ENCODE measurements at regions not wholly inside any gene's neighbourhood (a gene's known extent, or its start where the extent isn't known, plus 50 kb on each side); places are given as distances from the start of the nearest gene placed in this dataset.
"Not testable (repeated sequence)": the region's sequence is repeated elsewhere in the genome, so short reads cannot be mapped to it uniquely, and the experiment has no call there.

GRCh38 chr7:85927226-85927625 lies 716.5 kb upstream of the GRM3 start:
- Histone ChIP-seq H3K27ac (ENCODE audit: low read length) (no peak overlapping the region), H3K4me3 (ENCODE audit: low read length) (no peak overlapping the region), H3K9me3 (replicated peaks; ENCODE audit: control insufficient read depth, low read depth, low read length) (no peaks in the 10 kb centered on the region), H3K36me3 (ENCODE audit: control insufficient read depth, insufficient read depth, low read length) (no peaks in the 10 kb centered on the region), H3K27me3 (ENCODE audit: control insufficient read depth, insufficient read depth, low read length) (no peaks in the 10 kb centered on the region), H3K4me1 (ENCODE audit: control insufficient read depth, insufficient read depth, low read length) (no peaks in the 10 kb centered on the region)
- peak; percentile 5 for DNase-seq
- no CpG with 5 or more reads among the region's 3 CpGs for WGBS (ENCODE audit: insufficient coverage)

DNA sequence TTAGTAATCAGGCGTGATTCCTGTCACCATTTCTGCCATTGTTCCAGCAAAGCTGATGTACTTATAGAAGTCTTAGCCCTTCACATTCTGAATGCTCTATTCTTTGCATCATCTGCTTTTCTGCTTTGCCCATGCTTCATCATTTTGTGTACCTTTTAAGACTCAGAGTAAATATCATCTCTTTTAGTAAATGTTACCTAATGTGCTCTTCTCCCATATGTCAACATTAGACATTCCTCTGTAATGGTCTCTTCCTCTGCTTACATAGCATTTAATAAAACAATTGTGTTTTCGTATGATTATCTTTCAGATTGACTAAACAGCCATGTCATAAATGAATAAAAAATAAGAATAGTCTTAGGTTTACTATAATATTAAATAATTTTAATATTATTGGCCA lies 719.6 kb upstream of the GRM3 start:
- H3K27me3 ChIP-seq (ENCODE audit: control insufficient read depth, insufficient read depth, low read length): no peaks in the 10 kb centered on the region
- no peaks in the 10 kb centered on the region for H3K36me3 ChIP-seq (ENCODE audit: control insufficient read depth, insufficient read depth, low read length)
- H3K27ac ChIP-seq (ENCODE audit: low read length): no peak overlapping the region
- 88% methylated on average over 1 of the region's 2 CpGs for WGBS (ENCODE audit: insufficient coverage)
- H3K4me1 ChIP-seq (ENCODE audit: control insufficient read depth, insufficient read depth, low read length): no peaks in the 10 kb centered on the region
- no peak for DNase-seq
- H3K4me3 ChIP-seq (ENCODE audit: low read length): no peak overlapping the region
- H3K9me3 ChIP-seq (replicated peaks; ENCODE audit: control insufficient read depth, low read depth, low read length): no peaks in the 10 kb centered on the region

DNA sequence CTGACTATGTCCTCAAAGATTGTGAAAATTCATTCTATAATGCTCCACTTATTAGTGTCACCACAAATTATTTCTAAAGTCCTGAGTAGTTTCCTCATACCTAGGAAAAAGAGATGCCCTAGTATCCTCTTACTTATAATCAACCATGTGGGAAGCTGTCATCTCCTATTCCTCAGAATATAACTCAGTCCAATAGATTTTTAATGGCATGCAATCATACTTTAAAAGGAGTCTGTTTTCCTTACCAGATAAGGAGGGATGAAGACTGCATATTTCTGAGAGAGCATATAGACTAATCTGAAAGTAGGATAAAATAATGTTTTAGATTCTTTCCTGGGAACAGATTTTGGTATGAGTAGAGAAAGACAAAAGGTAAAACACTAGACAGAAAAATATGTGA lies 727.7 kb upstream of the GRM3 start:
- Histone ChIP-seq H3K36me3 (ENCODE audit: control insufficient read depth, insufficient read depth, low read length) (no peaks in the 10 kb centered on the region), H3K4me3 (ENCODE audit: low read length) (no peak overlapping the region), H3K27ac (ENCODE audit: low read length) (no peak overlapping the region), H3K27me3 (ENCODE audit: control insufficient read depth, insufficient read depth, low read length) (no peaks in the 10 kb centered on the region), H3K4me1 (ENCODE audit: control insufficient read depth, insufficient read depth, low read length) (no peaks in the 10 kb centered on the region), H3K9me3 (replicated peaks; ENCODE audit: control insufficient read depth, low read depth, low read length) (no peaks in the 10 kb centered on the region)
- no peak for DNase-seq

- Histone ChIP-seq H3K4me1 (ENCODE audit: control insufficient read depth, insufficient read depth, low read length) (no peaks in the 10 kb centered on the region), H3K27ac (ENCODE audit: low read length) (no peak overlapping the region), H3K4me3 (ENCODE audit: low read length) (no peak overlapping the region), H3K27me3 (ENCODE audit: control insufficient read depth, insufficient read depth, low read length) (no peaks in the 10 kb centered on the region), H3K36me3 (ENCODE audit: control insufficient read depth, insufficient read depth, low read length) (no peaks in the 10 kb centered on the region), H3K9me3 (replicated peaks; ENCODE audit: control insufficient read depth, low read depth, low read length) (no peaks in the 10 kb centered on the region)
- DNase-seq: no peak
- WGBS (ENCODE audit: insufficient coverage): no CpG with 5 or more reads among the region's 2 CpGs
Measured at GRCh38 chr7:85914437-85914836, 727.6 kb upstream of the SEMA3D start.

DNA sequence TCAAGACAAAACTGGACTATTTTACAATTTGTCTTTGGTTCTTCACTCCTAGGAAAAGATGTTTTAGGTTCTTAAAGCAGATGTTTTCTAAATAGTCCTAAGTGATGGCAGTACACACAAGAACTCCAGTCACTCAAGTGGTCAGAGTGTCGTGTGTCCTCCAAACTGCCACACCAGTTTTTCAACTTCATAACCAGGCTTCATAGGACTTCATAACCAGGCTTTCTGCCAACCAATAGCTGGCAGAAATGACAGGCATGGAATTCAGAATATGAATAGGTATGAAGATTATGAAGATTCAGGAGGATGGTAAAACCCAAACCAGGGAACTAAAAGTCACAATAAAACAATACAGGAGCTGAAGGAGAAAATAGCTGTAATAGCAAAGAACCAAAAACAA lies 721.2 kb upstream of the SEMA3D start:
- H3K4me1 ChIP-seq (ENCODE audit: control insufficient read depth, insufficient read depth, low read length): no peaks in the 10 kb centered on the region
- no peaks in the 10 kb centered on the region for H3K36me3 ChIP-seq (ENCODE audit: control insufficient read depth, insufficient read depth, low read length)
- no peaks in the 10 kb centered on the region for H3K27me3 ChIP-seq (ENCODE audit: control insufficient read depth, insufficient read depth, low read length)
- no peak overlapping the region for H3K4me3 ChIP-seq (ENCODE audit: low read length)
- no CpG with 5 or more reads among the region's 1 CpG for WGBS (ENCODE audit: insufficient coverage)
- H3K27ac ChIP-seq (ENCODE audit: low read length): no peak overlapping the region
- H3K9me3 ChIP-seq (replicated peaks; ENCODE audit: control insufficient read depth, low read depth, low read length): no peaks in the 10 kb centered on the region
- DNase-seq: no peak

GRCh38 chr7:85897967-85898366 lies 711.1 kb upstream of the SEMA3D start:
- Histone ChIP-seq H3K4me3 (ENCODE audit: low read length) (no peak overlapping the region), H3K4me1 (ENCODE audit: control insufficient read depth, insufficient read depth, low read length) (no peaks in the 10 kb centered on the region), H3K9me3 (replicated peaks; ENCODE audit: control insufficient read depth, low read depth, low read length) (no peaks in the 10 kb centered on the region), H3K36me3 (ENCODE audit: control insufficient read depth, insufficient read depth, low read length) (no peaks in the 10 kb centered on the region), H3K27ac (ENCODE audit: low read length) (no peak overlapping the region), H3K27me3 (ENCODE audit: control insufficient read depth, insufficient read depth, low read length) (no peaks in the 10 kb centered on the region)
- no peak for DNase-seq
- 80% methylated on average over 1 of the region's 1 CpG for WGBS (ENCODE audit: insufficient coverage)

- Histone ChIP-seq H3K27ac (ENCODE audit: low read length) (no peak overlapping the region), H3K27me3 (ENCODE audit: control insufficient read depth, insufficient read depth, low read length) (no peaks in the 10 kb centered on the region), H3K36me3 (ENCODE audit: control insufficient read depth, insufficient read depth, low read length) (no peaks in the 10 kb centered on the region), H3K4me3 (ENCODE audit: low read length) (no peak overlapping the region), H3K4me1 (ENCODE audit: control insufficient read depth, insufficient read depth, low read length) (no peaks in the 10 kb centered on the region), H3K9me3 (replicated peaks; ENCODE audit: control insufficient read depth, low read depth, low read length) (no peaks in the 10 kb centered on the region)
- DNase-seq: no peak
Measured at GRCh38 chr7:85896531-85896930, 709.7 kb upstream of the SEMA3D start.

- no peak overlapping the region for H3K4me3 ChIP-seq (ENCODE audit: low read length)
- no peaks in the 10 kb centered on the region for H3K4me1 ChIP-seq (ENCODE audit: control insufficient read depth, insufficient read depth, low read length)
- H3K36me3 ChIP-seq (ENCODE audit: control insufficient read depth, insufficient read depth, low read length): no peaks in the 10 kb centered on the region
- H3K27ac ChIP-seq (ENCODE audit: low read length): no peak overlapping the region
- no peaks in the 10 kb centered on the region for H3K9me3 ChIP-seq (replicated peaks; ENCODE audit: control insufficient read depth, low read depth, low read length)
- DNase-seq: no peak
- no peaks in the 10 kb centered on the region for H3K27me3 ChIP-seq (ENCODE audit: control insufficient read depth, insufficient read depth, low read length)
- WGBS (ENCODE audit: insufficient coverage): 60% methylated on average over 1 of the region's 1 CpG
Measured at GRCh38 chr7:85895835-85896234, 709.0 kb upstream of the SEMA3D start.

DNA sequence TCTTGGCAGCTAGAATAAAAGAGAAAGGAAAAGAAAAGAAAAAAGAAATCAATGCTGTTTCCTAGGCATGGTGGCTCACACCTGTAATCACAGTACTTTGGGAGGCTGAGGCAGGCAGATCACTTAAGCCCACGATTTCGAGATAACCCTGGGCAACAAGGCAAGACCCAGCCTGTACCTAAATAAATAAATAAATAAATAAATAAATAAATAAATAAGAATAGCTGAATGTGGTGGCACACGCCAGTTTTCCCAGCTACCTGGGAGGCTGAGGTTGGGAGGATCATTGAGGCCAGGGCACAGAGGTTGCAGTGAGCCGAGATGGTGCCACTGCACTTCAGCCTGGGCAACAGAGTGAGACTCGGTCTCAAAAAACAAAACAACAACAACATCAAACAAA lies 705.0 kb upstream of the SEMA3D start:
- H3K36me3 ChIP-seq (ENCODE audit: control insufficient read depth, insufficient read depth, low read length); H3K27ac ChIP-seq (ENCODE audit: low read length); H3K4me1 ChIP-seq (ENCODE audit: control insufficient read depth, insufficient read depth, low read length); H3K9me3 ChIP-seq (replicated peaks; ENCODE audit: control insufficient read depth, low read depth, low read length); DNase-seq; H3K4me3 ChIP-seq (ENCODE audit: low read length); H3K27me3 ChIP-seq (ENCODE audit: control insufficient read depth, insufficient read depth, low read length): not testable (repeated sequence)
- whole genome bisulfite sequencing (ENCODE audit: insufficient coverage): no CpG with 5 or more reads among the region's 5 CpGs

DNA sequence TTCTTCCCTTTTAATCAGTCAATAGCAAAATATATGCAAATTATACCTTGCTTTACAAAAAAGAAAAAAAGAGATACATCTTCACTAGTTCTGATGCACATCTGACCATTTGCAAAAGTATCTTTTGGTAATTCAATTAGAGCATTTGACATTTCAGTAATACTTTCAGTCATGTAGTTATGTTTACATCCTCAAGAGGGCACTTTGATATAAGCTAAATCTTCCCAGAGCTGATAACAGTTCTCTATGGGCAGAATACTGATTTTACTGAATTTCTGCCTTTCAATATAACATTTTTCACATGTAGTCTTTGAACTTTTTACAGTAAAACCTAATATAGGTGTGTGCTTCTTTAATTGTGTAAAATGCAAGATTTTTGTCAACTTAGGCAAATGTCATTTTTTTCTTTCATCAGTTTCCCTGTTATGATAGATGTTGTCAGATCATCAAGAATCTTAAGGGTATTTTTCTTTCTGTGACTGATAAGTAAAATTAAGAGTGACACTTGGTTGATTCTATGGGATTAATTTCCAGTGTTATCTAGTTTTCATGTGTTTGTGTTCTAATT lies 703.5 kb upstream of the SEMA3D start:
- no peaks in the 10 kb centered on the region for H3K4me1 ChIP-seq (ENCODE audit: control insufficient read depth, insufficient read depth, low read length)
- no peaks in the 10 kb centered on the region for H3K9me3 ChIP-seq (replicated peaks; ENCODE audit: control insufficient read depth, low read depth, low read length)
- H3K4me3 ChIP-seq (ENCODE audit: low read length): no peak overlapping the region
- H3K27ac ChIP-seq (ENCODE audit: low read length): no peak overlapping the region
- H3K27me3 ChIP-seq (ENCODE audit: control insufficient read depth, insufficient read depth, low read length): no peaks in the 10 kb centered on the region
- H3K36me3 ChIP-seq (ENCODE audit: control insufficient read depth, insufficient read depth, low read length): no peaks in the 10 kb centered on the region
- DNase-seq: peak; percentile 33

DNA sequence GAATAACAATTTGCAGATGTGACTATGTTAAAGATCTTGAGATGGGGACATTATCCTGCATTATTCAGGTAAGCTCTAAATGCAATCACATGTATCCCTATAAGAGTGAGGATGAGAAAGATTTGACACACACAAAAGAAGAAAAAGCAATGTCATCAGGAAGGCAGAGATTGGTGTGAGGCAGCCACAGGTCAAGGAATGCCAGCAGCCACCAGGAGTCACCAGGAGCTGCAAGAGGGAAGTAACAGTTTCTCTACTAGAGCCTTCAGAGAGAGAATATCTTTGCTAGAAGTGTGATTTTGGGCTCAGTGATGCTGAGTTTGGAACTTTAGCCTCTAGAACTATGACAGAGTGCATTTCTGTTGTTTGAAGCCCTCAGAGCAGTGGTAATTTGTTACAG lies 700.3 kb upstream of the SEMA3D start:
- no peaks in the 10 kb centered on the region for H3K36me3 ChIP-seq (ENCODE audit: control insufficient read depth, insufficient read depth, low read length)
- no peak overlapping the region for H3K27ac ChIP-seq (ENCODE audit: low read length)
- H3K9me3 ChIP-seq (replicated peaks; ENCODE audit: control insufficient read depth, low read depth, low read length): no peaks in the 10 kb centered on the region
- no peak for DNase-seq
- H3K4me3 ChIP-seq (ENCODE audit: low read length): no peak overlapping the region
- no peaks in the 10 kb centered on the region for H3K4me1 ChIP-seq (ENCODE audit: control insufficient read depth, insufficient read depth, low read length)
- H3K27me3 ChIP-seq (ENCODE audit: control insufficient read depth, insufficient read depth, low read length): no peaks in the 10 kb centered on the region

All from muscle of leg (tissue), 3 donors.